Ishikawa (cell line): ENCODE measurements at regions not wholly inside any gene's neighbourhood (a gene's known extent, or its start where the extent isn't known, plus 50 kb on each side); places are given as distances from the start of the nearest gene placed in this dataset.

Source experiments
- EP300 ChIP-seq: IDR thresholded peaks from 2 replicates; pipeline ENCODE4 v1.6.1; 2012; ENCODE audit warnings: borderline replicate concordance
- ZBTB7A ChIP-seq: IDR thresholded peaks from 2 replicates; pipeline ENCODE4 v1.6.1; 2012; ENCODE audit warnings: low read depth
- TF ChIP-seq, protein P1 (sequence below): IDR thresholded peaks from 2 replicates; pipeline ENCODE4 v1.6.1; 2012; ENCODE audit warnings: low read depth, mild to moderate bottlenecking

- TF ChIP-seq ZBTB7A (no peak), EP300 (no peak)
- TF ChIP-seq, protein P1, sequence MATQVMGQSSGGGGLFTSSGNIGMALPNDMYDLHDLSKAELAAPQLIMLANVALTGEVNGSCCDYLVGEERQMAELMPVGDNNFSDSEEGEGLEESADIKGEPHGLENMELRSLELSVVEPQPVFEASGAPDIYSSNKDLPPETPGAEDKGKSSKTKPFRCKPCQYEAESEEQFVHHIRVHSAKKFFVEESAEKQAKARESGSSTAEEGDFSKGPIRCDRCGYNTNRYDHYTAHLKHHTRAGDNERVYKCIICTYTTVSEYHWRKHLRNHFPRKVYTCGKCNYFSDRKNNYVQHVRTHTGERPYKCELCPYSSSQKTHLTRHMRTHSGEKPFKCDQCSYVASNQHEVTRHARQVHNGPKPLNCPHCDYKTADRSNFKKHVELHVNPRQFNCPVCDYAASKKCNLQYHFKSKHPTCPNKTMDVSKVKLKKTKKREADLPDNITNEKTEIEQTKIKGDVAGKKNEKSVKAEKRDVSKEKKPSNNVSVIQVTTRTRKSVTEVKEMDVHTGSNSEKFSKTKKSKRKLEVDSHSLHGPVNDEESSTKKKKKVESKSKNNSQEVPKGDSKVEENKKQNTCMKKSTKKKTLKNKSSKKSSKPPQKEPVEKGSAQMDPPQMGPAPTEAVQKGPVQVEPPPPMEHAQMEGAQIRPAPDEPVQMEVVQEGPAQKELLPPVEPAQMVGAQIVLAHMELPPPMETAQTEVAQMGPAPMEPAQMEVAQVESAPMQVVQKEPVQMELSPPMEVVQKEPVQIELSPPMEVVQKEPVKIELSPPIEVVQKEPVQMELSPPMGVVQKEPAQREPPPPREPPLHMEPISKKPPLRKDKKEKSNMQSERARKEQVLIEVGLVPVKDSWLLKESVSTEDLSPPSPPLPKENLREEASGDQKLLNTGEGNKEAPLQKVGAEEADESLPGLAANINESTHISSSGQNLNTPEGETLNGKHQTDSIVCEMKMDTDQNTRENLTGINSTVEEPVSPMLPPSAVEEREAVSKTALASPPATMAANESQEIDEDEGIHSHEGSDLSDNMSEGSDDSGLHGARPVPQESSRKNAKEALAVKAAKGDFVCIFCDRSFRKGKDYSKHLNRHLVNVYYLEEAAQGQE, result no peak
These were observed 98.5 kb downstream of the SINHCAF start for GRCh38 chr12:31227401-31227981.
